HCT116 (cell line): ENCODE measurements at regions not wholly inside any gene's neighbourhood (a gene's known extent, or its start where the extent isn't known, plus 50 kb on each side); places are given as distances from the start of the nearest gene placed in this dataset.

Experiments used
- CEBPB ChIP-seq: IDR thresholded peaks from 2 replicates; pipeline ENCODE4 v1.6.1; 2012; ENCODE audit warnings: low read depth
- CTCF ChIP-seq, 3 experiments: fragments of 200-600 bp in 1 of 3; sonication (generic) in 1 of 3; IDR thresholded peaks in 2 of 3; conservative IDR thresholded peaks in 1 of 3; 2 replicates each; pipeline ENCODE4 v1.5.1; 2012 to 2017; ENCODE audit warnings: low read depth in 2 of 3, low read length in 2 of 3, antibody characterized with exemption in 1 of 3, borderline replicate concordance in 1 of 3, control low read depth in 1 of 3, mild to moderate bottlenecking in 1 of 3, mixed read lengths in 1 of 3, mixed run types in 1 of 3, moderate library complexity in 1 of 3; ENCODE audit not compliant: insufficient read depth in 1 of 3
- EZH2 ChIP-seq: fragments of 200-600 bp; sonication (generic); IDR thresholded peaks from 2 replicates; pipeline ENCODE4 v1.6.1; 2017; ENCODE audit warnings: antibody characterized with exemption, mixed run types
- EZH2phosphoT487 ChIP-seq: fragments of 200-600 bp; IDR thresholded peaks from 2 replicates; pipeline ENCODE4 v1.6.1; 2018; ENCODE audit warnings: antibody characterized with exemption, borderline replicate concordance
- MAX ChIP-seq: IDR thresholded peaks from 2 replicates; pipeline ENCODE4 v1.6.1; 2012
- POLR2A ChIP-seq: IDR thresholded peaks from 2 replicates; pipeline ENCODE4 v1.7.0; 2011; ENCODE audit warnings: borderline replicate concordance; ENCODE audit not compliant: insufficient read depth, insufficient read length; ENCODE audit errors: extremely low read depth
- POLR2AphosphoS5 ChIP-seq: IDR thresholded peaks from 2 replicates; pipeline ENCODE4 v1.6.1; 2011; ENCODE audit warnings: mild to moderate bottlenecking, low read depth, low read length, moderate library complexity
- SIN3A ChIP-seq: IDR thresholded peaks from 2 replicates; pipeline ENCODE4 v1.6.1; 2012; ENCODE audit warnings: low read depth
- TCF7L2 ChIP-seq: IDR thresholded peaks from 2 replicates; pipeline ENCODE4 v1.7.0; 2011; ENCODE audit warnings: borderline replicate concordance, inconsistent platforms; ENCODE audit not compliant: insufficient read depth, insufficient read length; ENCODE audit errors: extremely low read depth
- ZNF274 ChIP-seq: fragments of 200-500 bp; sonication (Bioruptor generic); IDR thresholded peaks from 2 replicates; pipeline ENCODE4 v1.6.1; 2014; ENCODE audit warnings: mild to moderate bottlenecking, low read depth, low read length, inconsistent platforms
- TF ChIP-seq, protein P1 (sequence below): IDR thresholded peaks from 2 replicates; pipeline ENCODE4 v1.6.1; 2012; ENCODE audit warnings: low read depth

DNA sequence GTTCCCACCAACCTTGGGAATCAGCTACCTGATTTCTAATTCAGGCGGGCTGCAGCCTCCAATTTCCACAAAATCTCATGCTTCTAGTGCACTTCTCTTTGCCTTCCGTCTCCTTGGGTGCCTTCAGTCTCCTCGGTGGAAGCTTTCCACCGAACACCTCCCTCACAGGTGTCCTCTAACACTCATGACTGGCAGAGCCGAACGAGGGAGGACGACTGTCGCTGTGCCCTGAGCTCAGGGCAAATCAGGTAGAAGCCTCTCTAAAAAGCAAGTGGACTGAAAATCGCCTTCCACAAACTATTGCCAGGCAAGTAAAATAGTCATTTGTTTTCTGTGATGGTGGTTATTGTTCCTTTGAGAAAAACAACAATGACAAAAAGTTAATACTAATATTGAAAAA is 176.1 kb upstream of the PPARGC1A start:
- TF ChIP-seq POLR2AphosphoS5 (no peak), POLR2A (no peak), TCF7L2 (no peak), CTCF (IDR thresholded peaks at IDR 0.05 in 2 of 3, conservative IDR thresholded peaks at IDR 0.05 in 1 of 3; ENCODE audit: borderline replicate concordance in 1 of 3, insufficient read depth in 1 of 3, low read depth in 2 of 3, low read length in 2 of 3) (no peak), SIN3A (no peak), EZH2 (no peak), ZNF274 (no peak), CEBPB (no peak), EZH2phosphoT487 (no peak), MAX (no peak)
- TF ChIP-seq, protein P1, sequence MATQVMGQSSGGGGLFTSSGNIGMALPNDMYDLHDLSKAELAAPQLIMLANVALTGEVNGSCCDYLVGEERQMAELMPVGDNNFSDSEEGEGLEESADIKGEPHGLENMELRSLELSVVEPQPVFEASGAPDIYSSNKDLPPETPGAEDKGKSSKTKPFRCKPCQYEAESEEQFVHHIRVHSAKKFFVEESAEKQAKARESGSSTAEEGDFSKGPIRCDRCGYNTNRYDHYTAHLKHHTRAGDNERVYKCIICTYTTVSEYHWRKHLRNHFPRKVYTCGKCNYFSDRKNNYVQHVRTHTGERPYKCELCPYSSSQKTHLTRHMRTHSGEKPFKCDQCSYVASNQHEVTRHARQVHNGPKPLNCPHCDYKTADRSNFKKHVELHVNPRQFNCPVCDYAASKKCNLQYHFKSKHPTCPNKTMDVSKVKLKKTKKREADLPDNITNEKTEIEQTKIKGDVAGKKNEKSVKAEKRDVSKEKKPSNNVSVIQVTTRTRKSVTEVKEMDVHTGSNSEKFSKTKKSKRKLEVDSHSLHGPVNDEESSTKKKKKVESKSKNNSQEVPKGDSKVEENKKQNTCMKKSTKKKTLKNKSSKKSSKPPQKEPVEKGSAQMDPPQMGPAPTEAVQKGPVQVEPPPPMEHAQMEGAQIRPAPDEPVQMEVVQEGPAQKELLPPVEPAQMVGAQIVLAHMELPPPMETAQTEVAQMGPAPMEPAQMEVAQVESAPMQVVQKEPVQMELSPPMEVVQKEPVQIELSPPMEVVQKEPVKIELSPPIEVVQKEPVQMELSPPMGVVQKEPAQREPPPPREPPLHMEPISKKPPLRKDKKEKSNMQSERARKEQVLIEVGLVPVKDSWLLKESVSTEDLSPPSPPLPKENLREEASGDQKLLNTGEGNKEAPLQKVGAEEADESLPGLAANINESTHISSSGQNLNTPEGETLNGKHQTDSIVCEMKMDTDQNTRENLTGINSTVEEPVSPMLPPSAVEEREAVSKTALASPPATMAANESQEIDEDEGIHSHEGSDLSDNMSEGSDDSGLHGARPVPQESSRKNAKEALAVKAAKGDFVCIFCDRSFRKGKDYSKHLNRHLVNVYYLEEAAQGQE: no peak
